ENCODE measurements at regions not wholly inside any gene's neighbourhood (a gene's known extent, or its start where the extent isn't known, plus 50 kb on each side); places are given as distances from the start of the nearest gene placed in this dataset.

GRCh38 chr15:75109021-75109735 lies 85.8 kb downstream of the PPCDC start:
- TF ChIP-seq POLR2A (IDR thresholded peaks at IDR 0.05) (no peak), POLR2AphosphoS5 (IDR thresholded peaks at IDR 0.05) (no peak)
- TF ChIP-seq, protein P1, sequence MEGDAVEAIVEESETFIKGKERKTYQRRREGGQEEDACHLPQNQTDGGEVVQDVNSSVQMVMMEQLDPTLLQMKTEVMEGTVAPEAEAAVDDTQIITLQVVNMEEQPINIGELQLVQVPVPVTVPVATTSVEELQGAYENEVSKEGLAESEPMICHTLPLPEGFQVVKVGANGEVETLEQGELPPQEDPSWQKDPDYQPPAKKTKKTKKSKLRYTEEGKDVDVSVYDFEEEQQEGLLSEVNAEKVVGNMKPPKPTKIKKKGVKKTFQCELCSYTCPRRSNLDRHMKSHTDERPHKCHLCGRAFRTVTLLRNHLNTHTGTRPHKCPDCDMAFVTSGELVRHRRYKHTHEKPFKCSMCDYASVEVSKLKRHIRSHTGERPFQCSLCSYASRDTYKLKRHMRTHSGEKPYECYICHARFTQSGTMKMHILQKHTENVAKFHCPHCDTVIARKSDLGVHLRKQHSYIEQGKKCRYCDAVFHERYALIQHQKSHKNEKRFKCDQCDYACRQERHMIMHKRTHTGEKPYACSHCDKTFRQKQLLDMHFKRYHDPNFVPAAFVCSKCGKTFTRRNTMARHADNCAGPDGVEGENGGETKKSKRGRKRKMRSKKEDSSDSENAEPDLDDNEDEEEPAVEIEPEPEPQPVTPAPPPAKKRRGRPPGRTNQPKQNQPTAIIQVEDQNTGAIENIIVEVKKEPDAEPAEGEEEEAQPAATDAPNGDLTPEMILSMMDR (IDR thresholded peaks at IDR 0.05 in 8 of 11, conservative IDR thresholded peaks at IDR 0.05 in 3 of 11), result no peak

Data from spleen (tissue), 7 donors.